Umbilical cord (tissue), 1 donor: ENCODE measurements at regions not wholly inside any gene's neighbourhood (a gene's known extent, or its start where the extent isn't known, plus 50 kb on each side); places are given as distances from the start of the nearest gene placed in this dataset.

ENCODE experiments used
- DNase-seq: peaks from one replicate; pipeline ENCODE4 v3.0.0-alpha.2; 2015; ENCODE audit warnings: low spot score

DNA sequence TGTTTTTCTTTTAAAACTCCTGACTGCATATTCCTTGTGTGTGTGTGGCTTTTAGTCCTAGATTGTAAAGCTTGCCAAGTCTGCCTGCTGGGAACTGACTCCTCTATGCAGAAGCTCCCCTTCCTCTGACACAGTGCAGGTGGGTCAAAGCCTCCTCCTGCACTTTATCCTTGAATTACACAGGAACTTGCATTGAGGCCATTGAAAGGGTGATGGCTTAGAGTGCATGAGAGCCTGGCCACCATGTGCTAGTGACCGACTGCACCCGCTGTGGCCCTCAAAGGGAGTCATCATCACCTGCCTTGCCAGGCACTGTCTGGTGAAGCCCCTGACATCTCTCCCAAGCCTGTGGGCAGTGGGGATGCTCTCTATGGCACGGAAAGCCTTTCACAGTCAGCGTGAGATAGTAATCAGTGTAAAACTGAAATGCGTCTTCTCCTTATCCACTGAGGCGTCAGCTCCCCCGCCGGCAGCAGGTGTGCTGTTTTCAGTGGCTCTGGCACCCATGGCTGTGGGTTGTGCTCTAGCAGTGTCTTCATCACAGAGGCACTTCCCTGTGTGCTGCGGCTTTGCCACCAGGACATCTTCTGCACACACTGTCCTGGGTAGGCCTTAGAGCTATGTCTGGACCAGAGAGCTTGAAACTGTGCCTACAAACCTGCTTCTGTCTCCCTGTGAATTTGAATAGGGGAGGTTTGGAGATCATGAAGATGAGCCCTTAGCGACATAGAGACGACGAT is 87.9 kb downstream of the THBS2 start:
- peak; percentile 73 for DNase-seq

DNA sequence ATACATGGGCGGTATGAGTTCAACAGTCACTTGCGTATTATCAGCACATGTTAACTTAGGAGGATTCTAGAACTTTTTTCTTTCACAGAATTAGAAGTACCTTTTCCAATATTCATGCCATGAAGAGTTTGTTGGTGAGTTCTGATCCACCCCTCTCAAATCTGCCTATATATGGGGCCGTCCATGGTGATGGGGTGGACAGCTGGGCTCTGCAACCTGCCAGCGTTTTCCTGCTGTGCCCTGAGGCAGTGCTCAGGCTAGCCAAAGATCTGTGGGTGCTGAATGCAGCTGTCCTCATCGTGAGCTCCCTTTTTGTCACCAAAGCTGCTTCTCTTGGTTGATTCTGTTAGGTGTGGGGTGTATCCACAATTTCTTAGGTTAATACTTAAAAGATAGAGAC is 88.7 kb downstream of the THBS2 start:
- no peak for DNase-seq

DNA sequence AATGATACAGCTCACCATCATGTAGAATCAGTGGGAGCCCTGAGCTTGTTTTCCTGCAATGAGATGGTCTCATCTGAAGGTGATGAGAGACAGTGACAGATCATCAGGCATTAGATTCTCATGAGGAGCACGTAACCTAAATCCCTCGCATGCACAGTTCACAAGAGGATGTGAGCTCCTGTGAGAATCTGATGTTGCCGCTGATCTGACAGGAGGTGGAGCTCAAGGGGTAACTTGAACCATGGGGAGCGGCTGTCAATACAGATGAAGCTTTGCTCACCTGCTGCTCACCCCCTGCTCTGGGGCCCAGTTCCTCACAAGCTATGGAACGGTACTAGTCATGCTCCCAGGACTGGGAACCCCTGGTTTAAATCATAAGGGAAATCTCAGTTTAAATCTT is 89.2 kb downstream of the THBS2 start:
- no peak for DNase-seq

DNA sequence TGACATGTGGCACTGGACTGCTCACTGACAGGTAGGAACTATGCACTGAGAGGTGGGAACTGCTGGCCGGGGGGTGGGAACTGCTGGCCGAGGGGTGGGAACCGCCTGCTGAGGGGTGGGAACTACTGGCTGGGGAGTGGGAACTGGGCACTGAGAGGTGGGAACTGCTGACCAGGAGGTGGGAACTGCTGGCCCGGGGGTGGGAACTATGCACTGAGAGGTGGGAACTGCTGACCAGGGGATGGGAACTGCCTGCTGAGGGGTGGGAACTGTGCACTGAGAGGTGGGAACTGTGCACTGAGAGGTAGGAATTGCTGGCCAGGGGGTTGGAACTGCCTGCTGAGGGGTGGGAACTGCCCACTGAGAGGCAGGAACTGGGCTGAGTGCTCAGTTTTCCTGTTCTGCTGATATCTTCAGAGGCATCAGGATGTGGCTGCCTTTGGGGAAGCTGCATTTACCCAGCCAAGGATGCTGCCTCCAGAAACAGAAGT is 90.2 kb downstream of the THBS2 start:
- no peak for DNase-seq

DNA sequence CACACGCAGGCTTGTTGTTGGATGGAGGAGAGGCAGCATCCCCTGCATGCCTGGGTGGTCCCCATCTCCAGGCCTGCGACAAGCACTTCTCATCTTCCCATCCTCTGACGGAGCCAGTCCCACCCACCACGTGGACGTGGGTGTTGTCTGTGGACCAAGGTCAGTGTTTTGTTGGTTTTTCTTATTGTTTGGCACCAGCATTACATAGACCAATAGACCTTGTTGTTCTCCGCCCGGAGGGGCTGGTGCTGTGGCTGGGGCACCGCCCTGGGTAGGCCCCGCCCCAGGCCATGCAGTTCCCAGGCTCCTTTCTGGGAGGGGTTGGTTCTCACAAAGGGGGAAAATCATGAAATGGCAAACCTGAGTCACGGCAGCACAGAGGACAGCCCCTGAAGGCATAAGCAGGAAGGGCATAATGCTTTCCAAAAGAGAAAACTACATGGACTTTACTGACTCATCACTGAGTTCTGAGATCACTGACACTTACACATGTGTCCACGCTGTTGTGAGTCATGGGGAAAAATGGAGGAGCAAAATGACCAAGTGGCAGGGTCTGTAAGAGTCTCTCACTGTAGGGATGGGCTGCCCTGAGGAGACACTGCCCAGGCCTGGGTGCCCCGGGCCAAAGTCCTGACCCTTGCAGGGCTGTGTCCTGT is 90.8 kb downstream of the THBS2 start:
- DNase-seq, result peak; percentile 83

DNA sequence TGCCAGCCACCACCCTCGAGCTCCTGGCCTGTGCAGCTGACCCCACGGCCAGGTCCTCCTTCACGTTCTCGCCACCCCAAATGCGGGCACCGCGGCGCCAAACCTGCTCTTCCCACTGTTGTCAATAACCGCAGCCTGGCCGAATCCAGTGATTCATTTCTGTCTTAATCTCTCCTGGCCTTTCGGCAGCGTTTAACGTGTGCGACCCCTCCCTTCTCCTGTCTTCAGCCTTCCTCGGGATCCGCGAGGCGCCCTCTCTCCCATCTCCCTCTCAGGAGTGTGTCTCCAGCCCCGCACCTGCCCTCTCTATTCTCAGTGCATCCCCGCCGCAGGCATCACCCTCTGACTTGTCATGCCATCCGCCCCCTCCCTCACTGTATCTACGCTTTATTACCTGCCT is 91.4 kb downstream of the THBS2 start:
- no peak for DNase-seq

DNA sequence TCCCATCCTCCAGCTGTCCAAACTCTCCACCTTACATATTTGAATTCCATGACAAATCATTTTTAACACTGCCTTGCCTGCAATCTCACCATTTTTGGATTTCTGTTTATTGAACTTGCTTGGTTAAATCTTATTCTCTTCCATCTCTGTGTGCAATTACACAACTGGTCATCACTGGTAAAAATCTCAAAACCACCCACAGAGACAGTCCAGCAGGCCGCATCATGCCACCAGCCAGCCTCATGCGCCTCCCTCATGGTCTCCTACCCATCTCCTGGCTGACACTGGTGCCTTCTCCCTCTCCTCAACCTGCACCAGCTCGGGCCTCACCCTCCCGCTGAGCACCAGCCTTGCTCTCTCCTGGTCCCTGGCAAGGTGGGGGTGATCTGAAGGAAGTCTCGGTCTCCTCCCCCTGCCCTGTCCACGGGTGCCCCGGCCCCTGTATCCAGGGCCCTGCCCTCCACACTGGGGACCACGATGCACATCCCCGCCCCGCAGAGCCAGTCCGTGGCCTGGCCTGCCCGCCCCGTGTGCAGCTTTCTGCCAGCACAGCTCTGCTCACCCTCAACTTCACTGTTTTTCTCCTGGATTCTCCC is 92.0 kb downstream of the THBS2 start:
- DNase-seq, result no peak

DNA sequence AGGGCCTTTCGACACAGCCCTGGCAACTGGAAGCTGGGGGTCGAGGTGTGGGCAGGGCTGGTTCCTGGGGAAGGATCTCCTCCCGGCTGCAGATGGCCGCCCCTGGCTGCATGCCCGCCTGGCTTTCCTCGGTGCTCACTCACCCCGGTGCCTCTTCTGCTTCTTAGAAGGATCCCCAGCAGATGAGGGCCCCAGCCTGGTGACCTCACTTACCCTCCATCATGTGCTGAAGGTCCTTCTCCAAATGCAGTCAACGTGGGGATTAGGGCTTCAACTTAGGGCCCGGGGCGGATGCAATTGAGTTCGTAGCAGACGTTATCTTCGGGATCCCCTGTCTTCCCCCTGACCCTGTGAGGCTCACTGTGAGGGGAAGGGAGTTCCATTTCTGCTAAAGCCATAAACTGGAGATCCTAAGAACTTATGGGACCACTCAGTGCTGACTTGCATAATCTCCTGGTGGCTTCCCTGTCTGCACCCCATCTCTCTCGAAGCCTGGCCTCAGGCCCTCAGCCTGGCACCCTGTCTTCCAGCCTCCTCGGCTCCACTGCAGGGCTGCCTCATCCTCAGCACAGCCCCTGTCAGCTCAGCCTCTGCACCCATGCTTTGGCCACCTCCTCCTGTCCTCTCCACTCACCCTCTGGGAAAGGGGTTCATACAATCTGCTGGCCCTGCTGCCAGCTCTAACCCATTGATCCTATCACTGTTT is 92.6 kb downstream of the THBS2 start:
- no peak for DNase-seq

DNA sequence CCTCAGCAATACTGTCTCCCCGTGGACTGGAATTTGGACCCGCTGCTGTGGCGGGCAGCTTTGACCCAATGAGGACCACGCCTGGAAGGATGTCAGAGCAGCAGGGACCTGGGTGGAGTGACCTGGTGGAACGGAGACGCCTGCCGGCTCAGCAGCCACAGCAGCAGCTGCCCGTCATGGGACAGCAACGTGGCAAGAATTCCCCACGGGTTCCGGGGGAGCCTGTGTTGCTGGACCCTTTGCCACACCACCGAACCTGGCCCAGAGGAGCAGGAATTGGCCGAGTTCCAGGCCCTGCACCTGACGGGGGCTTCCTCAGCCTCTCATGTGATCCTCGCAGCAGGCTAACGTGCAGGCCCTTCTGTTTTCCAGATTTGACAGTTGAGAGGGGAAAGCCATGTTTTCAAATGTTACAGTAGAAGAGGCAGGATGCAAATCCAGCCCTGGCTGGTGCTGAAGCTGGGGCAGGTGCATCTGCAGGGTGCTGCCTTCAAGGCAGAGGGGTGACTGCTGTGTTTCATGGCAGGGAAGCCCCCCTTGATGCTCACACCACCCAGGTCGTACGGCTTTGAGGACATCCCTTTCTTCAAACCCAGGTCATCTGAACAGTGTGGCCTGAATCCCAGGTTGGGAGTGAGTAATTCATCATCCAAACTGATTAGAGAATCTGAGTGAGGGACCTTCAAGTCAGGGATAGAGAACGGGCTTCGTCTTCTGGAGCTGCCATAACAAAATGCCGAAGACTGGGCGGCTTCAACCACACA is 93.4 kb downstream of the THBS2 start:
- DNase-seq, result no peak

DNA sequence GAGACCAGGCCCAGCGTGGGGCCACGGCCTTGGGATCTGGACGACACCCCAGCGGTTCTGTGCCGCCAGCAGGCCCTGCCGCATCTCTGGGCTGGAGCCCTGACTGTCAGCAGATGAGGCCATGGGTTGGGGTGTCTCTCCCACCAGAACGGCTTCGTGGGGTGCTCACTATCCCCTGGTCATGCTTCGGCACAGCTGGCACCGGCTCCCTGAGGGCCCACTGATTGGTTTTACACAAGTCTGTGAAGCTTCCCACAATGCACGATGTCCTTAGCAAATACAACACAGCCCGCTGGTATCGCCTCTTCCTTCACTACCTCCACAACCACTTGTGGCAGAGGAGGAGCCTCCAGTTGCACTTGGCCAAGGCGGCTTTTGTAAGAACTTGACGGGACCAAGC is 94.3 kb downstream of the THBS2 start:
- DNase-seq, result no peak

DNA sequence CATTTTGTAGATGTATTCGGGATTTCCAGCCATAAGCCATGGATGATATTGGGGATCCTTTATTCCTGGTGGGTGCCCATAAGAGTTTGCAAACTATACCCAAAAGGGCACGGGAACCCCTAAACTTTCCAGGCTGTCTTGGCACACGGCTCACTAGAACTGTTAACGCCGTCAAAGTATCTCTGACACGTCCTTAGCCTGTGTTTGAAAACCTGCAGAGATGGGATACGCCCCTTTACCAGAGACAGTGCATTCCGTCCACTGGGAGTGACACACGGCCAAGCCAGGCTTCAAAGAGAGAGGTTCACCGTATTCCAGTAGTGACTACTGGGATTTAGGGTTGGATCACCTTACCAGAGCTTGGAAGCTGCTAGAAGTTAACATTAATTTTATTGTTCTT is 95.0 kb downstream of the THBS2 start:
- peak; percentile 77 for DNase-seq

DNA sequence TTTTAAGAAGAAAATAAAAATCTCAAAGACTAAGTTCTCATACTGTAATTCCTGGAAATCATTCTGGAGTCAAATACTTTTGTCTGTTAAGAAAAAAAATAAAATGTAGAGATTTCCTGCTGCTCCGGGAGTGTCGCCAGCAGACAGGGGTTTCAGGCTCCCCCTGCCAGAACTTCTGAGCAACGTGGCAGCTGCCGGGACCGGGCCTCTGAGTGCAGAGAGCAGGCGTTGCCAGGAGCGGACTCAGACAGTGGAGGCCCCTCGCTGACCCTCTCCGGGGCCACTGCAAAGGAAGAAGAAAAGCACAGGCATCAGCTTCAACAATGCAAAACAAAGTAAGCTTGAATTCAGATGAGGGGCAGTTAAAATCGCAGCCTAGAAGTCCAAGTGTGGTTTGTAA is 95.5 kb downstream of the THBS2 start:
- DNase-seq, result peak; percentile 97

DNA sequence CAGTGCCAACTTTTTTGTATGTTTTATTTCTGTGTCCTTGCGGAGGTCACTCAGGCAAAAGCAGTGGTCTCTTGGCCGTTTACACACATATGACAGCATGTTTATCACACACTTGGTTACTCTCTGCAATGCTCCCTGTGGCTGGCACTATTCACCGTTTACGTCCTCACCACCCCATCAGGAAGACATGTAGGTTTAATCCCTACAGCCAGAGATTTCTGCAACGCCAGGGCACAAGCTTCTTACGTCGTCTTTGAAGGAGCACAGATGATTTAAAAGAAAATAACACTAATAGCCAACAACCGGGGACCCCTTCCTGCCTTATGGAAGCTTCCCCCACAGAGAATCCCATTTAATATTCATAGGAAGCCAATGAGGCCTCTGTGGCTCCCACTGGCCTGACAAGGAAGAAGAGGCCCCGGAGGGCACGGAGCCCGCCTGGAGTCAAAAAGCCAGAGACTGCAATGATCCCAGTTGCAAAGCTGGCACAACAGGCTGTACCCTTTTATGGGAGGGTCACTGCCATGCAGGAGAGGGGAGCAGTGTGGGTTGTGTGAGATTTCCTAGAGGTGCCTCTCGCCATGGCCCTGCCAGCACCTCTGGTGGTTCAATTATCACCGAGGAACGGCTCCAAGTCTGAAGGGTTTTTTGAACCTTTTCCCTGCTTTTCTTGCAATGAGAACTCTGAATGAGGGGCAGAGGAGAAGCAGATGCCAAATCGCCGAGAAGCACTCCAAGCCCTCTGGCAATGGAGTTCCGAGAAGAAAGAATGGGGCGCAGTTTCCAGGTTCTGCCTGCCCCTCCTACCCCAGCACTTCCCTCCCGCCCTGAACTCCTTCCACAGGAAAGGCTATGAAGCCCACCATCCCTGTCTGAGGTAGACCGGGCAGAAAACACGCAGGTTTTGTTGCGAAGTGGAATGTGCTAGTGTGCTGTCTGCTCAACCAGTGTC is 96.2 kb downstream of the THBS2 start:
- no peak for DNase-seq

DNA sequence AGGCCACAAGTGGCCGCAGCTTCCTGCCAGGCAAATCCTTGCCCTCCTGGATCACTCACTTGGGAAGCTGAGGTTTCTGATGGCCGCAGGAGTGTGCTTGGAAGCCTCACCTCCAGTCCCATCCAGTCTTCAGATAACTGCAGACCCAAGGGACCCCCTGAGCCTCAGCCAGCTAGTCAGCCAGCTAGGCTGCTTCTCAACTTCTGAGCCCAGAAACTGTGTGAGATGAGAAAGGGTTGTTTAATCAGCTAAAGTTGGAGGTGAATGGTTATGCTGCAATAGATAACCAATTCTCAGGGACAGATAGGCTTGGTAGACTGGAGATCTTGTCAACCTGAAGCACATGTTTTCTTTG is 96.9 kb downstream of the THBS2 start:
- no peak for DNase-seq

DNA sequence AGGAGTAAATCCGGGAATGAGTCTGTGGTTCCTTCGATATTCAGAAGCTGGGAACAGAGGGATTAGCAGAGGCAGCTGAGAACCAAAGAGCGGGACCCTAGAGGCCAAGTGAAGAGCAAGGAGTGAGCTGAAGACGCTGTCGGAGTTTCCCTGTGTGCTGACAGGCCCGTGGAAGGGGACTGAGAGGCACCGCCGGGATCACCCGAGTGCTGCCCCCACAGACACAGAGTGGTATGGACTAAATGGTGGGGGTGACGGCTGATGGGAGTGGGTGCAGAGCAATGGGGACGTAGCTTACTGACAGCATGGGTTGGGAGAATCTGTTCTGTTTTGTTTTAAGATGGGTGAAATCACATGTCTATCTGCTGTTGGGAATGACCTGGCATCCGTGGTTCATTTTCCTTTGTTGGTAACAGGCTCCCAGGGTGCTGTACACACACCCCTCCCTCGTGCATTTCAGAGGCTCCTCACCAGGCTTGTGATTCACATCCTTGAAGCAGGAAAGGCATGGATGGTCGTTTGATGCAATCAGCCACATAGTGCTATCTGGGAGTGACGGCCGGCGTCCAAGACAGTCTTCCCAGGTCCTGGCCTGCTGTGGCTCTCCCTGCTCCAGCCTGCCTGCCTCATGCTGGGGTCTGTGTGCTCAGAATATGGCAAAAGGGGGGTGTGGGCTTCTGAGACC is 97.4 kb downstream of the THBS2 start:
- peak; percentile 30 for DNase-seq

DNA sequence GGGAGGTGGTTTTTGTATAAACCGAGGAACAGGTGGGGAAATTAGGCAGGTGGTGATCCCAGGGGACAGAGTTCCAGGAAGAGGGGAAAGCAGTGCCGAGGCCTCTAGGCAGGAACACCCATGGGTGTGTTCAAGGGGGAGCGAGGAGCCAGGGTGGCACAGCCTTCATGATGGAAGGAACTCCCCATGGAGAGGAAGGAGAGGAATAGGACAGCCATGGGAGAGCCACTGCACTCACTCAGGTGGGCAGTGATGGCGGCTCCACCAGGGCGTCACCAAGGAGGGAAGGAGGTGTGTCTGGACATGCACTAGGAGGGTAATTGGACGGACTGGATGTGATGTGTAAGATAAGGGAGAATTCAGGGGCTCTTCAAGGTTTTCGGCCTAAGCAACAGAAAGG is 98.2 kb downstream of the THBS2 start:
- DNase-seq, result no peak

DNA sequence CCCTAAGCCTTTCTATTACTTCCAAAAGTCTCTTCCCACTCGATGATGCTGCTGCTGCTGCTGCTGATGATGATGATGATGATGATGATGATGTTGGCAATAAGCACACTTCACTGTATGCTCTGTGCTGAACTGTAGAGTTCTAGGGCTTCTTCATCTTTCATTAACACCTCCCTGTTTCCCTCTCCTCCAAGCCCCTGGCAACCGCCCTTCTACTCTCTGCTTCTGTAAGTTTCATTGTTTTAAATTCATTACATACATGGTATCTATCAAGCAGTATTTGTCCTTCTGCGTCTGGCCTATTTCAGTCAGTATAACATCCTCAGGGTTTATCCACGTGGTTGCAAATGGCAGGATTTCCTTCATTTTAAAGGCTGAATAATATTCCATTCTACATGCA is 100.2 kb downstream of the THBS2 start:
- no peak for DNase-seq

DNA sequence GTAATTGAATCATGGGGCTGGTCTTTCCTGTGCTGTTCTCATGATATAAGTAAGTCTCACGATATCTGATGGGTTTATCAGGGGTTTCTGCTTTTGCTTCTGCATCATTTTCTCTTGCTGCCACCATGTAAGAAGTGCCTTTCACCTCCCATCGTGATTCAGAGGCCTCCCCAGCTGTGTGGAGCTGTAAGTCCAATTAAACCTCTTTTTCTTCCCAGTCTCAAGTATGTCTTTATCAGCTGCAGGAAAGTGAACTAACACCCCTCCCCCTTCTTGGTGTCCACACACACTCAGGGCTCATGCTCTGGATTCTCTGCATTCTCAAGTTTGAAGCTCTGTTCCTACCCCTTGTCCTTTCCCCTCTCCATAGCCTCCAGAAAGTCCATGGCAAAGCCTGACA is 107.1 kb downstream of the THBS2 start:
- DNase-seq, result no peak

DNA sequence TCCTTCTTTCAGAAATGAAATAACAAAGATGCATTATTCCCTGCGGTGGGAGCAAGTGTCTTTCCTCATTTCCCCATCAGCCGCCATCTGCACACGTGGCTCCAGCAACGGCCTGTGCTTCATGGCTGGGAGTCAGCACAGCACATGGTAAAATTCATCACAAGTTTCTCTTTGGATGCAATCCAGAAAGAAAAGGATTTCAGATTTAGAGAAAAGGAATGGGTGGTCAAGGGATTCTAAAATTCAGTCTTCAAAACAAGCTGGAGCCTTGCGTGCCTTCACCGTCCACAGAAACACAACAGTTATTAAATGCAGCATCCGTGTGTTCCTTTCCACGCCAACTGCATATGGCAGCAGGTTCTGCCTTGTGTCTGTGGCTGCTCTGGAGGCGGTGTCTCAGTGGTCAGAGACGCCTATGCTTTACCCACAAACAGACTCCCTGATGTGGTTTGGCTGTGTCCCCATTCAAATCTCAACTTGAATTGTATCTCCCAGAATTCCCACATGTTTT is 107.6 kb downstream of the THBS2 start:
- no peak for DNase-seq

DNA sequence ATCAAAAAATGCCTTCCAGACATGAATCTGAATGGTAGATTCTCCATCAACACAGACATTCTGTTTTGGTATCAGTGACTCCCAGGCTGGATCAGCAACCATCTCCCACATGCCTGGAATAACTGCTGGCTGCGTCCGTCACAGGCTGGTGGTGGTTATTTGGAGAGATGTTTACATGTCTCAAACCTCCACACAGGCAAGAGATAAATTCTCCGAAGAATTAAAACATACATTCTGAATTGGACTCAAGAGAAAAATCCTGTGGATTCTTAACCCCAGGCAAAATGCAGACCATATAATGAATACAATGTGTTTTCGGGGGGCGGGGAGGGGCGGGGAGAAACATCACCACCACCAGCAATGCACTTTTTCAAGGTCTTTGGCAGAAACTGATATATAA is 108.2 kb downstream of the THBS2 start:
- no peak for DNase-seq
